ENCODE measurements at regions not wholly inside any gene's neighbourhood (a gene's known extent, or its start where the extent isn't known, plus 50 kb on each side); places are given as distances from the start of the nearest gene placed in this dataset.
A peak's percentile ranks its signal among the peaks of the same experiment; 100 is the strongest.
"Not testable (repeated sequence)": the region's sequence is repeated elsewhere in the genome, so short reads cannot be mapped to it uniquely, and the experiment has no call there.

DNA sequence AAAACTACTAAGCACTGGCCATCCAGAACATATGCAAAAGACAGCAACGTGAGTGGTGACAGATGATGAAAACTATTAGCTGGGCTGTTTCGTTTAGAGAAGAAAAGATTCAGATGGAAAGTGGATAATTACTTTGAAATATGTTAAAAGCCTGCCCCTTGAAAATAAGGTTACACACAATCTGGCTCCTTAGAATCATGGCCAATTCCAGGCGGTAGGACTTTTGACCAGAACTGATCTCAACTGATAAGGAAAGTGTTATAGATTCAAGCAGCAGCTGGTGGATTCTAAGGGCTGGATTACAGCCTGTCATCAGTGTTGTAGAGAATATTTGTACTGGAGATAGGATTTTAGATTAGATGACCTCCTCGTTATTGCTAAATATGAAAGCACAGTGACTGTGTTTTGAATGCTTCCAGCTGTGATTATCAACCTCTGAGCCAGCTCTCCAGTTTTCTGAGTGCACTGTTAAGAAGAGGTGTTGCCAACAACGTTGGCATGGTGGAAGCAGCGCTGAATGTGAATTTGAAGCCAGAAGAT is 75.1 kb downstream of the KBTBD2 start:
- DNase-seq = not testable (repeated sequence)

DNA sequence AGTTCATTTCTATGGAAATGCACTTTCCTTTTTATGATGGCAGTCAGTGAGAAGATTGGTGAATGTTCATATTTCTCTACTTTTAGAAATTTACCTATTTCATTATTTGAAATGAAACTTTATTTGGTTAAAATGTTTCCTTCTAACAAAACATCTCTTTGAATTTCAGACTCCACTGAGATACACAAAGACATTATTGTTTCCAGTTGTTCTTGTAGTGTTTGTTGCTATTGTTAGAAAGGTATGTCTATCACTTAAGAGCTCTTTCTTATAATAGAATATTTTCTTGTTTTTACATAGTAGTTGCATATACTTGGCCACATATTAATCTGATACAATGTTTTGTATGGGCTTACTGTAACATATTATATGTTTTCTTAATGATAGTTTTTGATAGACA is 76.8 kb downstream of the KBTBD2 start:
- DNase-seq = not testable (repeated sequence)

DNA sequence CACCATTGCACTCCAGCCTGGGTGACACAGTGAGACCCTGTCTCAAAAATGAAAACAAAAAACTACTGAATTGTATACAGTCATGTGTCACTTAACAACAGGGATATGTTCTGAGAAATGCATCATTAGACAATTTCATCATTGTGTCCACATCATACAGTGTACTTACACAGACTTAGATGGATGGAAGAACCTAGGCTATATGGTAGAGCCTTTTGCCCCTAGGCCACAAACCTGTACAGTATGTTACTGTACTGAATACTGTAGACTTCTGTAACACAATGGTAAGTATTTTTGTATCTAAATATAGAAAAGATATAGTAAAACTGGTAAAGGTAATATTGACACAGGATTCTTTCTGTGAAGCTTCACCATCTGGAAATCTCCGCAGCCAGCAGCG is 81.7 kb downstream of the KBTBD2 start:
- no peak for DNase-seq

DNA sequence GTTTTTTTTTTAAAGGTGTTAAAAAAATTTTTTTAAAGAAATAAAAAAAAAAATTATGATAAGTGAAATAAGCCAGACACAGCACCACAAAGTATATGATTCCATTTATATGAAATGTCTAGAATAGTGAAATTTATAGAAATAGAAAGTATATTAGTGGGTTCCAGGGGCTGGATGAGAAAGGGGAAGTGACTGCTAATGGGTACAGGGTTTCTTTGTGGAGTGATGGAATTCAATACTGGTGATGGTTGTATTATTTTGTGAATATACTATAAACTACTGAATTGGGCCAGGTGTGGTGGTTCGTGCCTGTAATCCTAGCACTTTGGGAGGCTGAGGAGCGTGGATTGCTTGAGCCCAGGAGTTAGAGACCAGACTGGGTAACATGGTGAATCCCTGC is 82.2 kb downstream of the KBTBD2 start:
- no peak for DNase-seq

DNA sequence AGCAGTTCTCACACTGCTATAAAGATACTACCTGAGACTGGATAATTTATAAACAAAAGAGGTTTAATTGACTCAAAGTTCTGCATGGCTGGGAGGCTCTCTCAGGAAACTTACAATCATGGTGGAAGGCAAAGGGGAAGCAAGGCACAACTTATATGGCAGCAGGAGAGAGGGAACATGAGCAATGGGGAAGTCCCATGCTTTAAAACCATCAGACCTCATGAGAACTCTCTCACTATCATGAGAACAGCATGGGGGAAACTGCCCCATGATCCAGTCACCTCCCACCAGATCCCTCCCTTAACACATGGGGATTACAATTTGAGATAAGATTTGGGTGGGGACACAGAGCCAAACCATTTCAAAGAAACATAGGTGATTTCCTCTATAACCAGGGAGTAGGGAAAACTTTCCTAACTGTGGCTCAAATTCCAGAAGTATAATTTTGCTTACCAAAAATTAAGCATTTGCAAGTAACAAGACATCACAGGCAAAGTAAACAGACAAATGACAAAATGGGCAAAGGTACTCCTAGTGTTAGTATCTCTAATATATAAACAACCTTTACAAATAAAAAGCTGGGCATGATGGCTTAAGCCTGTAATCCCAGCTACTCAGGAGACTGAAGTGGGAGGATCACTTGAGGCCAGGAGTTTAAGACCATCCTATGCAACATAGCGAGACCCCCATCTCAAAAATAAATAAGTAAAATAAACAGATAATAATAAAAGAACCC is 88.0 kb downstream of the KBTBD2 start:
- no peak for DNase-seq

DNA sequence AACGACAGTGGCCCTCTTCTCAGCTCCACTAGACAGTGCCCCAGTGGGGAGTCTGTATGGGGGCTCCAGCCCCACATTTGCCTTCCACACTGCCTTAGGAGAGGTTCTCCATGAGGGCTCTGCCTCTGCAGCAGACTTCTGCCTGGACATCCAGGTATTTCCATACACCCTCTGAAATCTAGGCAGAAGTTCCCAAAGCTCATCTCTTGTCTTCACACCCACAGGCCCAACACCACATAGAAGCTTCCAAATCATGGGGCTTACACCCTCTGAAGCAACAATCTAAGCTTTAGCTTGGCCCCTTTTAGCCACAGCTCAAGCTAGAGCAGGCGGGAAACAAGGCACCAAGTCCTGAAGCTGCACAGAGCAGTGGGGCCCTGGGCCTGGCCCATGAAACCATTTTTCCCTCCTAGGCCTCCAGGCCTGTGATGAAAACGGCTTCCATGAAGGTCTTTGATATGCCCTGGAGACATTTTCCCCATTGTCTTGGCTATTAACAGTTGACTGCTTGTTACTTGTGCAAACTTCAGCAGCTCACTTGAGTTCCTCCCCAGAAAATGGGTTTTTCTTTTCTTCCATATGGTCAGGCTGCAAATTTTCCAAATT is 89.2 kb downstream of the KBTBD2 start:
- no peak for DNase-seq

DNA sequence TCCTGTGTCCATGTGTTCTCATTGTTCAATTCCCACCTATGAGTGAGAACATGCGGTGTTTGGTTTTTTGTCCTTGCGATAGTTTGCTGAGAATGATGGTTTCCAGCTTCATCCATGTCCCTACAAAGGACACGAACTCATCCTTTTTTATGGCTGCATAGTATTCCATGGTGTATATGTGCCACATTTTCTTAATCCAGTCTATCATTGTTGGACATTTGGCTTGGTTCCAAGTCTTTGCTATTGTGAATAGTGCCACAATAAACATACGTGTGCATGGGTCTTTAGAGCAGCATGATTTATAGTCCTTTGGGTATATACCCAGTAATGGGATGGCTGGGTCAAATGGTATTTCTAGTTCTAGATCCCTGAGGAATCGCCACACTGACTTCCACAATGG is 98.5 kb downstream of the KBTBD2 start:
- DNase-seq = not testable (repeated sequence)

DNA sequence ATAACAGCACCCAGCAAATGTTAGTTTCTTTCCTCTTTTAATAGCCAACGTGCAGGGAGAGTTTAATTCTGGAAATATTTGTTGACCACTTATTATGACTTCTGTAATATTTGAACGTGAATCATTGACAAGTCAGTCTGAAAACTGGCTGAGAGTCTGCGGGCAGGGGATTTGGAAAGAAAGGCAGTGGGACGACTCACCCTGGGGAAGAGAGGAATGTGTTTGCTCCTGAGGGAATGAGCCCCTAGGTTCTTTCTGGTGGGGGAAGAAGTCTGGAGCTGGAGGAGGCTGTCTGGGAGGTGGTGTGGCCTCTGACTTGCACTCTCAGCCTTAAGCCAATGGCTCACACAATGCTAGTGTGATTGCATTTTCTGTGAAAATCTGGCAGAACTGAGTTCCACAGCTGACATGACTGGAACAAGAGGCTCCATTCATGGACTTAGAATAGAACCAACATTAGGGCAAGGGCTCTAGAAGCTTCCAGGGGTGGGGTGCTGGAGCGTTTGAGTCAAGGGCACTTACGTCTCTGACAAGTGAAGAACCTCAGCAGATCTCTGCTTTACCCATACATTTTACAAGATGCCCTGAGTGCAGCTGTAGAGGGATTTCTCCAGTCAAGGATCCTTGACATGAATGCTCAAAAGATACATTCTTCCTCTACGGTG is 100.7 kb downstream of the KBTBD2 start:
- not testable (repeated sequence) for DNase-seq

DNA sequence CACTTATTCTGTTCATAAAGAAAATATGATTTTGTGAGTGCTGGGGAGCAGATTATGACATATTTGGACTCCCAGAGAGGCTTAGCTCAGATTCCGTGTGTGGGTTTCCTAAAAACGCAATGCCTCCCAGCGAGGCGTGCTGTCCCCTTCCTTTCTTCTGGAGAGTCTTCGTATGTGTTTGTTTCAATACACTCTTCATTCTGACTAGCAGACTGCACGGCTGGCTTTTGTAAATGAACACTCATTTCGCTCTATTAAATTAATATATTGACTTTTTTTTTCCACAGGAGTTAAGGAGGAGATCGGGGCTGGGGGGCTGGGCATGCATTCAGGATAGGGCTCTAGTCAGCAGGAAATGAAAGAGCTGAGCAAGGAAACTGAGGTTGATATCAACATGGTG is 102.3 kb downstream of the KBTBD2 start:
- not testable (repeated sequence) for DNase-seq

DNA sequence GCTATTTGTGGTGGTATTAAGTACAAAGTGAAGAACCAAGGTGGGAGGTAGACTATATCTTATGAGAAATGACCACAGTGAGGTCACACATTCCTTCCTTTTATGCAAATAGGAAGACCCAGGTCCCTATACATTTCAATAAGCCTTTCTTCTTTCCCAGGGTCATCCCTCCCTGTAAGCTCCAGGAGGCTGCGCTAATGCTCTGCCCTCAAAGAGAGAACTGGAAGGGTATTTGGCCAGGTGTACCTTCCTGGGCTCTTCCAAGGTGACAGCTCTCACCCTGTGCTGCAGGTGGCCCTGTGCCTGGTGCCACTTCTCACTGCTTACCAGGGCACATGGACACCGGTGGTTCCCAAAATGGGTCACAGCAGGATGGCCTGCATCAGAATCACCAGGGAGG is 103.4 kb downstream of the KBTBD2 start:
- DNase-seq = not testable (repeated sequence)

DNA sequence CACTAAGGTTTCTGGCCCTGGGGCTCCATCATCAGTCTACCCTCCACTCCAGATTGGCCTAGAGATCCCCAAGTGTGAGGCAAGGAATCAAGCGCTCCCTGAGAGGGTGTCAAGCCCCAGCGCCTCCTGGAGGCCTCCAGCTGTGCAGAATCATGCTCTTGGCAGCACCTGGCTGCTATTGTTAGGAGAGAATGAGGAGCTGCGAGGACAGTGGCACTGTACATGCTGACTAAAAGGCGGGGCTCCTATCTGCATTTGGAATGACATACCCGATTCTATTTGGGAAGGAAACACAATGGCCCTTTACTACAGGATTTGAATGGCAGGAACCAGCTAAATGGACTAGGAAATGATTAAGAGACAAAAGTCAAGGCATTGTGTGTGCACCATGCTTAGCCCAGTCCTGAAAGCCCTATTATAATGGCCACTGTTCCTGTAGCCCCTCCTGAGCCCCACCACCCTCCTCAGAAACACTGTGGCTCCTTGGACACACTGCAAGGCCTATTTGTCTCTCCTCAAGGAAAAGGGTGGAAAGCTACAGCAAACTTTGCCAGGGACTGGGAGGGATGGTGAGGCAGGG is 106.1 kb downstream of the KBTBD2 start:
- DNase-seq = peak; percentile 12

DNA sequence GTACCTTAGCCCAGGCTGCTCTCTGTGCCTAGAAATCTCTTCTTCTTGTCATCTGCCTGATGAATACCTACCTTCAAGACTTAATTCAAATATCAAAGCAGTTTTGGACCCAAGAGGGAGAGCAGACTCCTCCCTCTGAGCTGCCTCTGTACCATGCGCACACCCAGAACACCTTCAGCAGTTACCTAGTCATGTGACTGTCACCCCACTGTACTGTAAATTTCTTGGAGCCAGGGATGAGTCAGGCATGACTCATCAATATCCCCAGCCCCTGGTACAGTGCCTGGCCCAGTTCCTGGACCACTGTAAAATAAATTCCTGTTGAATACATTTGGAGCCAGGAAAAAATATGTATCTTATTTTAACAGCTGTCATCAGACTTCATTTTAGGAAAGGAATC is 111.7 kb downstream of the KBTBD2 start:
- not testable (repeated sequence) for DNase-seq

DNA sequence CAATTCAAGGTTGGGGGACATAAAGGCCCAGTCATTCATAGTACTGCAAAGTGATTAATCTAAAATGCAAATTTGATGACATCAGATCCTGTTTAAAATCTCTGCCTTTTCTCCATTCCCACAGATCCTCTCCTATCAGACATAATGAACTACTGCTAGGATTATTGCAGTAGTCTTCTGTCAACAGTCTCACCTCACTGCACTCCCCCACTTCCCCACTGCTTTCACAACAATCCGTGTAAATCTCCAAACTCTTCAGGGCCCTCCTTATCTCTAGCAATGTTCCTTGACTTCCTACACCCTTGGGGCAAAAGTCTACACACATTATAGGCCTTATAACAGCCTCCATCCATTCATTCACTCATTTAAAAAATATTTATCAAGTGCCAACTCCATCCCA is 112.4 kb downstream of the KBTBD2 start:
- no peak for DNase-seq

DNA sequence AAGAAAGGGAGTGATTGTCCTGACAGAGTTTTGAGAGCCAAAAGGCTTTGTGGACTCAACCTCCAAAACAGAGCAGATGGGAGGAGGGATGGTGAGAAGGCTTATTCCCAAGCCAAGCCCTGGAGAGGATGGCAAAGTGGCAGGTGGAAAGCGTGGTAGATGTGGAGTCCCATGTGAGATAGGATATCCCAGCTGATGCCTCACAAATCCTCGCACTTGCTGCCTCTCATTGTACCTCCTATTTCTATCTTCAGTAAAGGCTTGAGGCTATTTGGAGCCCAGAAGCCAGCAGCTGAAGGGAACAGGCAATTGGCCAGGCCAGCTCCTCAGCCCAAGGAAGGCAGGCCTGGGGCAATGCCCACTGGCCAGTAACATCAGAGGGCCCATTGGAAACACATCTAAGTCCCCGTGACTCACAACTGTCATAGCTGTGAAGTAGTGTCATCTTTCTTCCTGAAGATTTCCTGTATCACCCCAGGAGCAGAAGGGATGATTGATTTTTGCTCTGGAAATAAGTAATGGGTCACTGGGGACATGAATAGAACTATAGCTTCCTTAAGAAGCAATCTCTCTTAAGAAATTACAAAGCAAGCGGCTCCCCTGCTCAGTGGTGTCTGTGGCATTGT is 114.4 kb downstream of the KBTBD2 start:
- not testable (repeated sequence) for DNase-seq

DNA sequence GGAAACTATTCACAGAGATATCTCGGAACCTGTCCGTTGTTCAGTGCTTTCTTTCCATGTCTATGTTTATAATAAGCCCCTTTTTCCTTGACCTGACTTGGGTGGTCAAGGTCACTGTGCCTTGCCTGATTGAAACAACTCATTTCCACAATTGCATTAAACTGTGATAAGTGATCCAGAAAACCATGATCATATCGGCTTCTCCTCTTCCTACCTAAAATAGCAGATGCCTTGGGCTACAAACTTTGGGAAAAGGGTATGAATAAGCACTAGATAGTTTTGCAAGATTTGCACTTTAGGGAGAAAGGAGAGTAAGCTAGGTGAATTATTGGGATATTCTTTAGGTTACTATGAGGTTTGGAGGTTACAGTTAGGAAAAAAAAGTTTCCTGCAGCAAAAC is 115.2 kb downstream of the KBTBD2 start:
- not testable (repeated sequence) for DNase-seq

DNA sequence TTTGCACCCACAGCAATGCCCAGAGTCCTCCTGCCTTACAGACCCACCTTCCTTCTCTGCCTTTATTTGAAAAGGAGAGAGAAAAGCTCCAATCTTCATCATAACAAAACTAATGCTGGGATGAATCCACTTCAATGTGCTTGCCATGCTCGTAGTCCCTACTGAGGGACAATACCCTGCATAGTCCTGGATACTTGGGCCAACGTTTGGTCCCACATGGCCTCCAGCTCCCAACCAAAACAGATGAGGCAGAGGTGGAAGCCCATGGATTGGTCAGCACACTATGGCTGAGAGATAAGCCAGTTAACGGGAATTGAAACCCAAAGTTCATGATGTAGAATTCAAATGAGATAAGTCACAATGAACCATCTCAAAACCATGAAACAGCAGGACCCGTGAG is 115.8 kb downstream of the KBTBD2 start:
- DNase-seq = not testable (repeated sequence)

DNA sequence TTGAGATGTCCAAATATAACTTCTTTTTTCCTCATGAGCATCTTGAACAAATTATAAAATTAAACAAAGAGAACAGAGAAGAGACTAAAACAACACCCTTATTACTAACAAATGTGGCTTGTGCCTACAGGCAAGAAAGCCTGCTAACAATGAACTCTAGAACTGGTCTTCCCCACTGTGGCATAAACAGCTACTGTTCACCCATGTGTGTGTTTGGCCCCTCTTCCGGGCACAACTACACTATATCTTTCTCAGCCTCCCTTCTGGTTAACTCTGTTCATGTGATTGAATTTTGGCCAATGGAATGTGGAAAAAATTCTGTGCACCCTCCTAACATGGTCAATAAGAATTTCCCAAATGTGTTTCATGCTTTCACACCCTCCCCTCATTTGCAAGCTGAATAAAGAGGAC is 117.0 kb downstream of the KBTBD2 start:
- no peak for DNase-seq

DNA sequence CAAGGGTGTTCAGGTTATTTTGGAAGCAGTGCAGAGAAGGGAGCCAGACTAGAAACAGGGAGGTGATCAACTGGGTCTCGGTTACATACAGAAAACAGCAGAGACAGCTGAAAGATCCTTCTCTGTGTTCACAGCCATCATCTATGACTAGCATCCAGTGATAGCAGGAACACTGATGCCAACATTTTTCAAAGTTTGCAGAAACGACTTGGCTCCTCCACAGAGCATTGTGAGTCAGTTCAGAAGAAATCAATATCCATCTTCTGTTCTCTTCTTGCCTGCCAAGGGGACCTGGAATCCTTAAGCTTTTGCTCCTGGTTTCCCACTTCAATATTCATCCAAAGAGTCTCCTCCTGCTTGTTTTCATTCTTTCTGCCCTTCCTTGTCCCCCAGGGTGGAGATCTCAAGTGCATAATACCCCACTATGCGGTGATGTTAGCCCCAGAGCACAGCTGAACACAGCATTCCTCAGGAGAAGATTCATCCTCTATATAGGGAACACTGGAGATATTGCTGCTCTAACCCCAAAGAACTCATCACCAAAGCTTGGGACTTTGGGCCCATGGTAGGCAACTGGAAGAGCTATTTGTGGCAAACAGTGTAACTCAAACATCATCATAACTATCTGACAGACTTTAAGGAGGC is 122.6 kb downstream of the KBTBD2 start:
- DNase-seq = not testable (repeated sequence)

DNA sequence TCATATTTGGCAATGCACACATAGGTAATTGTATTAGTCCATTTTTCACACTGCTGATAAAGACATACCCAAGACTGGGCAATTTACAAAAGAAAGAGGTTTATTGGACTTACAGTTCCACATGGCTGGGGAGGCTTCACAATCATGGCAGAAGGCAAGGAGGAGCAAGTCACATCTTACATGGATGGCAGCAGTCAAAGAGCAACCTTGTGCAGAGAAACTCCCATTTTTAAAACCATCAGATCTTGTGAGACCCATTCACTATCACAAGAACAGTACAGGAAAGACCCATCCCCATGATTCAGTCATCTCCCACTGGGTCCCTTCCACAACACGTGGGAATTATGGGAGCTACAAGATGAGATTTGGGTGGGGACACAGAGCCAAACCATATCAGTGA is 123.2 kb downstream of the KBTBD2 start:
- not testable (repeated sequence) for DNase-seq

DNA sequence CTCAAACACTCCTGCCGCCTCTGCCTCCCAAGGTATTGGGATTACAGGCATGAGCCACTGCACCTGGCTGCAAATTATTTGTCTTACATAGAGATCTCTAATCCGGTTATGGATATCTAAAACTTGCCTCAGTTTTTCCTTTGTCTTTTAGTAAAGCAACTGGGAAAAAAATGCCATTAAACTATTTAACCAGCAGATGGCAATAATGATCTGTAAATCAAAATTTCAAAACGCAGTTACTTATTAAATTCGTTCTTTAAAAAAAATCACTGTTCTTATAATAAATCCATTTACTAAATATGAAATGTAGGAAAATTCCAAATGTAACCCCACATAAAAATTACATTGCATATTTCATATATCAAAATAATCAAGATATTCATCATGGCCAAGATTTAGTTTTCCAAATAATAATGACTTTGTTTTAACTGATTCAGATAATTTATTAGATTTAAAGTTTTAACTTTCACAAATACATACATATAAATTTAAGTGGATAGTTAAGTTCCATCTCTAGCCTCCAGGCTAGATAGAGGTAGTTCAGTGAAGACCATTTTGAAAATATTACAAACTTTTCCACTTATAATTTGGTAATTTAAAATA is 125.8 kb downstream of the KBTBD2 start:
- not testable (repeated sequence) for DNase-seq

DNA sequence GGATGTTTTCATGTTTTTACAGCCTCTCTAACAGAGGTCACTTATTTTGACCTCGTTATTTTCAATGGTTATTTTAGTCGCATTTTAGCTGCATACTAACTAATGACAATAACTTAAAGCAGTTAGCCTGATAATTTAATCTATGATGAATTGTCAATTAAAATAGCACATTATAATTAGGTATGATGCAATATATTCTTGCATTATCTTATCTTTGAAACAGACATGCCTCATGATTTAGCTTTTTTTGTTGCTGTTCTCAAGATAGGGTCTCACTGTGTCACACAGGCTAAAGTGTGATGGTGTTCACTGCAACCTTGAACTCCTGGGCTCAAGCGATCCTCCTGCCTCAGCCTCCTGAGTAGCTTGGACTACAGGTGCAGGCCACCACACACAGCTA is 126.4 kb downstream of the KBTBD2 start:
- DNase-seq = no peak

DNA sequence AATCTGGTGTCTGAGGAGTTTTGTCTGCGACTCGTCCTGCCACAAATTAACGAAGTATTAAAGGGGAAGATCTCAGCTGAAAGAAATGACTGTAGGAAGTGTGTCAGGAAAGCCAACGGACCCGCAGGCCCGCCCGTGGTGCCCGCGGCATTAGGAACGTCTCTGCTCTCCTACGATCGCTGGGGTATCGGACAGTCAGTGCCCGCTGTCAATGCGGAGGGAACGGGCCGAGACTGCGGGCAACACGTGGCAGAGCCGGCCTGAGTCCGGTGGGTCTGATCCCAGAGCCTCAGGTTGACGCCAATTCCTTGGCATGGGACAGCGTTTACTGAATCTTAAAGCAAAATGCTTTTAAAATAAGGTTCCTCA is 128.7 kb downstream of the KBTBD2 start:
- DNase-seq = no peak
